ENCODE measurements at regions not wholly inside any gene's neighbourhood (a gene's known extent, or its start where the extent isn't known, plus 50 kb on each side); places are given as distances from the start of the nearest gene placed in this dataset.

DNA sequence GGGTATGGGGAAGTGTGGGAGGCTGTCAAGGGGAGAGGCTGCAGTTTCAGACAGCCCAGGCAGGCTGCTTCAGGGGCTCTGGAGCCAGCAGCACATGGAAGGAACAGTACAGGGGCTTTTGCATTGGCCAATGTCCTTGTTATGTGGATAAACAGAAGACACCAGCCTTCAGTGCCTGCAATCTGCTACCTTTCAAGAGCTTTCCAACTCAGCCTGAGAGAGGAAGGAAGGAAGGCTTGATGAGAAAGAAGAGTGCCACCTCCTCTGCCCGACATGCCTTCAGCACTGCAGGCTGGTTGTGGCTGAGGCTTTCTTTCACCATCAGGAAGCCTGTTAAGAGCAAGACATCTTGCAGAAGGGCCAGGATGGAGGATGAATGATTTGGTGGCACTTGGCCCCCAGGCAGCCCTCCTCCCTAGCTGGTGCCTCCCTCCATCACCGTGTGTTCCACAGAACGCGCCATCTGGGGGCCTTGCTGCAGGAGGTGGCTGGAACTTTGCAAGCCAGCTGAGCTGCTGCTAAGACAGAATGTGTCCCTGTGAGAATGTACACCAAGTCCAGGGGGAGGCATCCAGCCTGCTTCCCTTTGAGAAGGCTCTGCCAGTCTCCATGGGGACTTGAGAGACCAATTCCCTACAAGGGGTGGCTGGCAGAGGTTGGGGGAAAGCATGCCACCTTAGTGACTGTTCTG, 372.4 kb upstream of the PROX1 start:
- no peak for TF ChIP-seq ZBTB7A (IDR thresholded peaks at IDR 0.05; ENCODE audit: low read depth)
- TF ChIP-seq TEAD4 (IDR thresholded peaks at IDR 0.05): no peak
- no peak for TF ChIP-seq CEBPB (IDR thresholded peaks at IDR 0.05)
- TF ChIP-seq TAF1 (IDR thresholded peaks at IDR 0.05; ENCODE audit: low read depth): no peak

DNA sequence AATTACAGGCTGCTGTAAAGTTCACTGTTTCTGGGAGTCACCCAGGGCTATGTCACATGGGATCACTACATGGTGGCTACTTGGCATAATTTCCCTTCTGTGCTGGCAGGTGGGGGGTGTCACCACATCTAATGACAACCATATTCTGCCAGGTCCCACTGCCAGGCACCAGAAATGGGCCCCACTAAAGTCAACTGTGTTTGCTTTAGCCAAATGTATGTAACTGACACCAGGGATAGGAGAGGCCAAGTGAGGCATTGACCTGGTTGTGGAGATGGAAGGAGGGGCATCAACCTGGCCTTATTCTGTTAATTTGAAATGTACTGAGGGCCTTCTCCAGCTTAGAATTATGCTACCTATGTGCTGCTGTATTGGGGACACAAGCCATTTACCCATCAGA, 370.6 kb upstream of the PROX1 start:
- TF ChIP-seq EGR1 (IDR thresholded peaks at IDR 0.05) (no peak), FOXM1 (IDR thresholded peaks at IDR 0.05; ENCODE audit: borderline replicate concordance, low read depth) (no peak), YY1 (IDR thresholded peaks at IDR 0.05; ENCODE audit: low read depth) (no peak), TCF12 (IDR thresholded peaks at IDR 0.05; ENCODE audit: low read depth) (no peak), RAD21 (IDR thresholded peaks at IDR 0.05; ENCODE audit: low read depth) (no peak), CREB1 (IDR thresholded peaks at IDR 0.05; ENCODE audit: low read depth) (no peak), TAF1 (IDR thresholded peaks at IDR 0.05; ENCODE audit: low read depth) (no peak)
- TF ChIP-seq, protein P1, sequence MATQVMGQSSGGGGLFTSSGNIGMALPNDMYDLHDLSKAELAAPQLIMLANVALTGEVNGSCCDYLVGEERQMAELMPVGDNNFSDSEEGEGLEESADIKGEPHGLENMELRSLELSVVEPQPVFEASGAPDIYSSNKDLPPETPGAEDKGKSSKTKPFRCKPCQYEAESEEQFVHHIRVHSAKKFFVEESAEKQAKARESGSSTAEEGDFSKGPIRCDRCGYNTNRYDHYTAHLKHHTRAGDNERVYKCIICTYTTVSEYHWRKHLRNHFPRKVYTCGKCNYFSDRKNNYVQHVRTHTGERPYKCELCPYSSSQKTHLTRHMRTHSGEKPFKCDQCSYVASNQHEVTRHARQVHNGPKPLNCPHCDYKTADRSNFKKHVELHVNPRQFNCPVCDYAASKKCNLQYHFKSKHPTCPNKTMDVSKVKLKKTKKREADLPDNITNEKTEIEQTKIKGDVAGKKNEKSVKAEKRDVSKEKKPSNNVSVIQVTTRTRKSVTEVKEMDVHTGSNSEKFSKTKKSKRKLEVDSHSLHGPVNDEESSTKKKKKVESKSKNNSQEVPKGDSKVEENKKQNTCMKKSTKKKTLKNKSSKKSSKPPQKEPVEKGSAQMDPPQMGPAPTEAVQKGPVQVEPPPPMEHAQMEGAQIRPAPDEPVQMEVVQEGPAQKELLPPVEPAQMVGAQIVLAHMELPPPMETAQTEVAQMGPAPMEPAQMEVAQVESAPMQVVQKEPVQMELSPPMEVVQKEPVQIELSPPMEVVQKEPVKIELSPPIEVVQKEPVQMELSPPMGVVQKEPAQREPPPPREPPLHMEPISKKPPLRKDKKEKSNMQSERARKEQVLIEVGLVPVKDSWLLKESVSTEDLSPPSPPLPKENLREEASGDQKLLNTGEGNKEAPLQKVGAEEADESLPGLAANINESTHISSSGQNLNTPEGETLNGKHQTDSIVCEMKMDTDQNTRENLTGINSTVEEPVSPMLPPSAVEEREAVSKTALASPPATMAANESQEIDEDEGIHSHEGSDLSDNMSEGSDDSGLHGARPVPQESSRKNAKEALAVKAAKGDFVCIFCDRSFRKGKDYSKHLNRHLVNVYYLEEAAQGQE (IDR thresholded peaks at IDR 0.05; ENCODE audit: low read depth): no peak
- TF ChIP-seq, protein P2, sequence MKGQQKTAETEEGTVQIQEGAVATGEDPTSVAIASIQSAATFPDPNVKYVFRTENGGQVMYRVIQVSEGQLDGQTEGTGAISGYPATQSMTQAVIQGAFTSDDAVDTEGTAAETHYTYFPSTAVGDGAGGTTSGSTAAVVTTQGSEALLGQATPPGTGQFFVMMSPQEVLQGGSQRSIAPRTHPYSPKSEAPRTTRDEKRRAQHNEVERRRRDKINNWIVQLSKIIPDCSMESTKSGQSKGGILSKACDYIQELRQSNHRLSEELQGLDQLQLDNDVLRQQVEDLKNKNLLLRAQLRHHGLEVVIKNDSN (IDR thresholded peaks at IDR 0.05): no peak

DNA sequence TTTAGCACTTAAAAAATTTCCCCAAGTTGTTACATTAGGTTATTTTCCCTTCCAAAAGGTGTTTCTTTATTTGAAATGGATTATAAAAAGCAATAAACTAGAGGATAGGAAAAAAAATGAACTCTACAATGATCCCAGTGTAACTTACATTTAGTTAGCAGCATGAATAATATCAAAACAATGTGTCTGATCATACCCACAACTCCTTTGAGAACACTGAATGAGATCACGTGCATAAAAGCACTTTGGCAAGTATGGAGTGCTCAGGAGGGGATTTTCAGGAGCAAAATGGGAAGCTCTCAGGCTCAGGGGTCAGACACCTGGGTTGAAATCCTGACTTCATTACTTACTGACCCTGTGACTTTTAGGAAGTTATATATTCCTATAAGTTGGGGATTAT, 369.7 kb upstream of the PROX1 start:
- TF ChIP-seq TEAD4 (IDR thresholded peaks at IDR 0.05) (no peak), TAF1 (IDR thresholded peaks at IDR 0.05; ENCODE audit: low read depth) (no peak), TCF12 (IDR thresholded peaks at IDR 0.05; ENCODE audit: low read depth) (no peak), EGR1 (IDR thresholded peaks at IDR 0.05) (no peak), FOXM1 (IDR thresholded peaks at IDR 0.05; ENCODE audit: borderline replicate concordance, low read depth) (no peak)
- TF ChIP-seq, protein P3, sequence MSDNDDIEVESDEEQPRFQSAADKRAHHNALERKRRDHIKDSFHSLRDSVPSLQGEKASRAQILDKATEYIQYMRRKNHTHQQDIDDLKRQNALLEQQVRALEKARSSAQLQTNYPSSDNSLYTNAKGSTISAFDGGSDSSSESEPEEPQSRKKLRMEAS (IDR thresholded peaks at IDR 0.05): no peak

DNA sequence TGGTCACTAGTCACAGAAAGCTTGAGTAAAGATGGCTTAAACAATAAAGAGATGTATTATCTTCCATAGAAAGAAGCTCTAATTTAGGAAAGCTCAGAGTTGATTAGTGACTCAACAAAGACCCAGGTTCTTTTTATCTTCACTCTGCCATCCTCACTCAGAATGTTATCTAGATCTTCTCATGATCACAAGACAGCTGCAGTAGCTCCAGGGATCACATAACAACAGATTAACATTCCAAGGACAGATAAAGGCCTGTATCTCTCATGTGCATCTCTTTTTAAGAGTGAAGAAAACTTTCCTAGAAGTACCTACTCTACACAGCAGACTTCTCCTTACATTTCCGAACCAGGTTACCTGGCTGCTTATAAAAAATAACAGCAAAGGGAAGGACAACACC, 368.7 kb upstream of the PROX1 start:
- TF ChIP-seq TAF1 (IDR thresholded peaks at IDR 0.05; ENCODE audit: low read depth) (no peak), TEAD4 (IDR thresholded peaks at IDR 0.05) (no peak), YY1 (IDR thresholded peaks at IDR 0.05; ENCODE audit: low read depth) (no peak), EGR1 (IDR thresholded peaks at IDR 0.05) (no peak), ZBTB7A (IDR thresholded peaks at IDR 0.05; ENCODE audit: low read depth) (no peak), CREB1 (IDR thresholded peaks at IDR 0.05; ENCODE audit: low read depth) (no peak), TCF12 (IDR thresholded peaks at IDR 0.05; ENCODE audit: low read depth) (no peak), NFIC (IDR thresholded peaks at IDR 0.05) (no peak), RAD21 (IDR thresholded peaks at IDR 0.05; ENCODE audit: low read depth) (no peak), CEBPB (IDR thresholded peaks at IDR 0.05) (no peak), EP300 (IDR thresholded peaks at IDR 0.05; ENCODE audit: borderline replicate concordance) (no peak), FOXM1 (IDR thresholded peaks at IDR 0.05; ENCODE audit: borderline replicate concordance, low read depth) (no peak)
- TF ChIP-seq, protein P2 (IDR thresholded peaks at IDR 0.05): no peak
- TF ChIP-seq, protein P1 (IDR thresholded peaks at IDR 0.05; ENCODE audit: low read depth): no peak
- TF ChIP-seq, protein P3 (IDR thresholded peaks at IDR 0.05): no peak

DNA sequence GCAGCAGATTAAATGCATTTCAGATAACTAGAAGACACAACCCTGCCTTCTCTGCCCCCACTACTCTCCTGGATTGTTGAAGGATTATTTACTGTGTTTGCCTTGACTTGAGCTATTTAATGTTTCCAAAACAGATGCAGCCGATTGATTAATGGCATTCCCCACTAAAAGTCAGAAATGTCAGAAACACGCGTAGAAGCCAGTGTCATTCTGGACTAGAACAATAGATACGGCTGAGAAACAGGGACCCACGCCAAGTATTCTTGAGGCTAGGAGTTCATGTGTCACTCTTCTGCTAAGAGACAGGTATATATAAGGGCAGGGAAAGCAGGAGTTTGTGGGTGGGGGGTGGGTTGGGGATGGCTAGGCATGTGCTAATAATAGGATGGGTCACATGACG, 366.7 kb upstream of the PROX1 start:
- no peak for TF ChIP-seq EP300 (IDR thresholded peaks at IDR 0.05; ENCODE audit: borderline replicate concordance)
- TF ChIP-seq TEAD4 (IDR thresholded peaks at IDR 0.05): no peak
- TF ChIP-seq RAD21 (IDR thresholded peaks at IDR 0.05; ENCODE audit: low read depth): no peak
- TF ChIP-seq, protein P2 (IDR thresholded peaks at IDR 0.05): no peak
- TF ChIP-seq TCF12 (IDR thresholded peaks at IDR 0.05; ENCODE audit: low read depth): no peak
- no peak for TF ChIP-seq ZBTB7A (IDR thresholded peaks at IDR 0.05; ENCODE audit: low read depth)
- TF ChIP-seq, protein P3 (IDR thresholded peaks at IDR 0.05): no peak
- TF ChIP-seq CREB1 (IDR thresholded peaks at IDR 0.05; ENCODE audit: low read depth): no peak
- no peak for TF ChIP-seq EGR1 (IDR thresholded peaks at IDR 0.05)
- TF ChIP-seq FOXM1 (IDR thresholded peaks at IDR 0.05; ENCODE audit: borderline replicate concordance, low read depth): no peak
- TF ChIP-seq TAF1 (IDR thresholded peaks at IDR 0.05; ENCODE audit: low read depth): no peak
- TF ChIP-seq CEBPB (IDR thresholded peaks at IDR 0.05): no peak
- TF ChIP-seq YY1 (IDR thresholded peaks at IDR 0.05; ENCODE audit: low read depth): no peak
- TF ChIP-seq, protein P1 (IDR thresholded peaks at IDR 0.05; ENCODE audit: low read depth): no peak
- no peak for TF ChIP-seq NFIC (IDR thresholded peaks at IDR 0.05)

Measured in Ishikawa (cell line).